GM12865 (cell line): ENCODE measurements at regions not wholly inside any gene's neighbourhood (a gene's known extent, or its start where the extent isn't known, plus 50 kb on each side); places are given as distances from the start of the nearest gene placed in this dataset.

Experiments
- DNase-seq: peaks from one replicate; pipeline ENCODE4 v3.0.0; 2010; ENCODE audit warnings: low read depth
- H3K4me3 ChIP-seq: 2 replicates; pipeline ENCODE4 v1.5.1; 2011; ENCODE audit warnings: mild to moderate bottlenecking, low read depth, low read length, control low read depth
- TF ChIP-seq, protein P1 (sequence below): IDR thresholded peaks from 2 replicates; pipeline ENCODE4 v1.5.1; 2011; ENCODE audit warnings: low read length, control low read depth, low read depth, inconsistent platforms; ENCODE audit not compliant: insufficient read depth; ENCODE audit errors: missing control alignments

DNA sequence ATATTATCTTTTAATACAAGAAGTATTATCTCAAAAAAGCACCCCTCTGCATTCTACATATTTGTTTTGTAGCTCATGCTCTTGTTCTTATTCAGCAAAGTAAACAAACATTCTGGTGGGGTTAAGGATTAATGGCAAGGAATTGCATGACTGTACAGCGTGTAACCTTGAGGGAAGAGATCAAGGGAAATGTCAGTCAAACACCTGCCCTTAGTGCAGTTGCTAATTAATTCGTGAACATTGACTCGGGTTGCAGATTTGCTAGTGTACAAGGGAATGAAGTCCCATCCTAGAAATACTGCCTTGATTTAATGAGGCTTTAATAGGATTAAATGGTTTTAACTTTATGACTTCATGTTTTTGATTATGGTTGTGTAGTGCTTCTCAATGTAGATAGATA is 1758.1 kb downstream of the MAT2B start:
- no peak overlapping the region for H3K4me3 ChIP-seq
- TF ChIP-seq, protein P1, sequence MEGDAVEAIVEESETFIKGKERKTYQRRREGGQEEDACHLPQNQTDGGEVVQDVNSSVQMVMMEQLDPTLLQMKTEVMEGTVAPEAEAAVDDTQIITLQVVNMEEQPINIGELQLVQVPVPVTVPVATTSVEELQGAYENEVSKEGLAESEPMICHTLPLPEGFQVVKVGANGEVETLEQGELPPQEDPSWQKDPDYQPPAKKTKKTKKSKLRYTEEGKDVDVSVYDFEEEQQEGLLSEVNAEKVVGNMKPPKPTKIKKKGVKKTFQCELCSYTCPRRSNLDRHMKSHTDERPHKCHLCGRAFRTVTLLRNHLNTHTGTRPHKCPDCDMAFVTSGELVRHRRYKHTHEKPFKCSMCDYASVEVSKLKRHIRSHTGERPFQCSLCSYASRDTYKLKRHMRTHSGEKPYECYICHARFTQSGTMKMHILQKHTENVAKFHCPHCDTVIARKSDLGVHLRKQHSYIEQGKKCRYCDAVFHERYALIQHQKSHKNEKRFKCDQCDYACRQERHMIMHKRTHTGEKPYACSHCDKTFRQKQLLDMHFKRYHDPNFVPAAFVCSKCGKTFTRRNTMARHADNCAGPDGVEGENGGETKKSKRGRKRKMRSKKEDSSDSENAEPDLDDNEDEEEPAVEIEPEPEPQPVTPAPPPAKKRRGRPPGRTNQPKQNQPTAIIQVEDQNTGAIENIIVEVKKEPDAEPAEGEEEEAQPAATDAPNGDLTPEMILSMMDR: no peak
- DNase-seq: no peak

DNA sequence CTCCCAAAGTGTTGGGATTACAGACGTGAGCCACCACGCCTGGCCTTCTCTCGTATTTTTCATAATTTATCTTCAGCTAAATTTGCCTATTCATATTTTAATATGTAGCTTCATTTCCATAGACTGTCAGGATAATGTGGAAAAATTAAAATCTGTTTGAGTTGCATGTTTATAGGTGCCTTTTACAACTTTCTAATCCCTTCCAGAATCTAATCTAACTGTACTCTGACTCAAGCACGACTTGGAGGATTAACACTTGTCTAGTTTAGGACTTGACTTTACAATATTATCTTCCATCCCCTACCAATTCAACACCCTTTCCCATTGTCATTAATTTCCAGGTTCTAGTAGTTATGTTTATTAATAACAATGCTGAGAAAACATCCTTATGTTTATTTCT is 1761.5 kb downstream of the MAT2B start:
- no peak for DNase-seq
- no peak overlapping the region for H3K4me3 ChIP-seq
- TF ChIP-seq, protein P1: no peak

DNA sequence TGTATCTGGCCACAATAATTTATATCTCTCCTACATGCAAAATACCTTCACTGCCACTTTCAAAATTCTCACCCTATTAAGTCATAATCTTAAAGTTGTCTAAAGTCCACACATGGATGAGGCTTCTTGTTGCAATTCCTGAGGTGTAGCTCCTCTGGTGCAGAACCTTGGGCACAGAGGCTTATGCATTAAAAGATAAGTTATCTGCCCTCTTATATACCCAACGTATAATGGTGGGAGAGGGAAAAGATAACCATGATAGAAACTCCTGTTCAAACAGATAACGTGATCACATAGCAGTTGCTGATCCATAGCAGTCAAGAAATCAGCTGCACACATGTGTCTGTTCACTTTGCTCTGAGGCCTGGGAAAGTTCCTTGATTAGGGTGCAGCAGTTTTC is 1767.0 kb downstream of the MAT2B start:
- TF ChIP-seq, protein P1: no peak
- no peak overlapping the region for H3K4me3 ChIP-seq
- DNase-seq: no peak

DNA sequence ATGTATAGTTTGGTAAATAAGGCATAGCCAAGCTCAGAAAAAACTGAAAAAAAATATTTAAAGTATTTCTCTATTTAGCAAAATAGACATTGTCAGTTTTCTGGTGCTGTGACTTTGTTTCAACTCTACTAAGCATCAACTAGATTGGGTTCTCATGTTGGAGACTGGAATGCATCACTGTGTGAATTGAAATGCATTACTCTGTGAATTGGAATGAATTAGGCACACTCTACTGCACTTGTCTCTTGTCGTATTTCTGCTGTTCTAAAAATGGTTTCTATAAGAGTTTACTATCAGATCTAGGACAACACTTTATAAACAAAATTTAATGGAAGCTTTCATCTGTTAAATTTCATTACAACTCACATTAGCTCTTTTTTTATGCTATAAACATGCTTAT is 1772.2 kb downstream of the MAT2B start:
- TF ChIP-seq, protein P1: no peak
- no peak overlapping the region for H3K4me3 ChIP-seq
- no peak for DNase-seq

DNA sequence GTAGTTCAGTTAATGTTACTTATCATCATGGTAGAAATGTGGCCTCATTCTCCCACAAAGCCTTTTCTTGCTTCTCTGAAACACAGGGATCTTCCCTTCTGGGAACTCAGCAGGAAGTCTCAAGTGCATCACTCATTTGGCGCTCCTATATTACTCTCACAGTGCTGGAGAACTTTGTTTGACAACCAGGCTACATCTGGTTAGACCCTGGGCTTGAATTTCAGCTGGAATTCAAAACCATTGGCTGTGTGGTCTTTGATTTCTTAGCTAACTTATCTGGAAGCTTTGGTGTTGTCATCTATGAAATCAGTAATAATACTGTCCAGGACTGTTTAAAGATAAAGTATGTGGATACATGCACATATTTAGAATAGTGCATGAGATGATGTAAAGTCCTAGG is 1777.1 kb downstream of the MAT2B start:
- DNase-seq: no peak
- TF ChIP-seq, protein P1: no peak
- no peak overlapping the region for H3K4me3 ChIP-seq

DNA sequence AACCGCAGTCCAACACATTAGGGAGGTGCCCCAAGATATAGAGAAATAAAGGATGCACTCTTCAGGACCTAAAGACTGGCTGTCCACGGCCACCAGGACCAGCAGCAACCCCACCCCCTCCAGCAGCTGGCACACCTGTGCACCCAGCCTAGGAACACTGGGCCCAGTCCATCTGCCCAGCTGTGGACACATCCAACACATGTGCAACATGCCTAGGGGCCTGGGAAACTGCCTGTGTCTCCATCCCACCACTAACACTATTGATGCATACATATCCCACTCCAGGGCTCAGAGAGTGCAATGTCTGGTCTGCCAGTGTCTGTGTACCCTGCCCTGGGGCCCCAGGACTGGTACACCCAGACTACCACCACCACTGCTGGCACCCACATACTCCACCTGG is 1781.3 kb downstream of the MAT2B start:
- TF ChIP-seq, protein P1: no peak
- no peak overlapping the region for H3K4me3 ChIP-seq
- DNase-seq: no peak

DNA sequence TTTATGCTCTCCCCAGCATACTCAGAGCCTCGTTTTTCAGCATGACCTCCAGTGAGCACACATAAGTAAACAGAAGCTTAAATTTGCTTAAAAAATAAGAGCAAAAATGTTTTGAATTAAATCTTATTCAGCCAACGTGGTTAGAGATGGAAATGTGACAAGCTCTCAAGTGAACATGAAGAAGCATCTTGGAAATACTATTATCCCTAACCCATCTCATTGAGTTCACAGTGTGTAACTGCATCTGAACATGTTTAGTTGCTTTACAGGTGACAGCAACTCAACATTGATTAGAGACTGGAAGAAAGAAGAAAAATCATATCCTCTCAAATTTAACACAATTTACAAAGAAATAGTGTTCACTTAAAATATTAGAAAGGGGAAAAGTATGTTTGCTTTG is 1785.1 kb downstream of the MAT2B start:
- TF ChIP-seq, protein P1: no peak
- no peak for DNase-seq
- H3K4me3 ChIP-seq: no peak overlapping the region
